ENCODE measurements at regions not wholly inside any gene's neighbourhood (a gene's known extent, or its start where the extent isn't known, plus 50 kb on each side); places are given as distances from the start of the nearest gene placed in this dataset.
"Not testable (repeated sequence)": the region's sequence is repeated elsewhere in the genome, so short reads cannot be mapped to it uniquely, and the experiment has no call there.

DNA sequence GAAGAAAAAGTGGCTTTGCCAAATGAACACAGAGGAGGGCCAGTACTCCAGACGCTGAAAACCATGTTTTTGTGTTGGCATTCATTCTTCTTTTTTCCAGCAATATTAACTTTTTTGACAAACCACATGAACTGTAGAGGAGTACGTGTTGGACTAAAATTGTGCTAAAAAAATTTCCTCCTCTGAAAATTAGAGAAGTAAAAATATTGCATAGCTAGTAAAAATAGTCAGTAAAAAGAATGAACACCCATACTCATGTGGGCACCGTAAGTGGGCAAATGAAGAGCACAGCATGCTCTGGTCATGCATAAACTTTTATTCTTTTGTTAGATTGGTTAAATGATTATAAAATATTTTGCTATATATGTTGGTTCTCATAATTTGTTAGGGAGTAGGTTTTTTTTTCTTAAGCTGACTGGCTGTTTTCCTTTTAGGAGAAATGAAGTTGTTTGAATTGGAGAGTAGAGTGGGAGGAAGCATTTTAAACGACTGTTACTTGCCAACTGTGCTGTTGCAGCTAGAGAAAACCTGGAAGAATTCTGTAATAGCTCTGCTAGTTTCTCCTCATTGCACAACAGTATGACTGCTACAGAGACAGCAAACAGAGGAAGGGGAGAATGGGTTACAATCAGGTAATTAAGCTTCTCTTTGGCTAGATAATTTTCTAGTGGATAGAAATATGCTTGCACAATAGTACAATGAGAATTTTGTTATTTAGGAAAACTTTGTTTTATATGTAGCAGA is 222.4 kb downstream of the KCTD12 start:
- Histone ChIP-seq H3K4me3 (no peak overlapping the region), H3K4me1 (no peaks in the 10 kb centered on the region), H3K9me3 (no peaks in the 10 kb centered on the region), H3K27me3 (no peaks in the 10 kb centered on the region), H3K36me3 (no peaks in the 10 kb centered on the region), H3K27ac (no peak overlapping the region)
- TF ChIP-seq POLR2A (IDR thresholded peaks at IDR 0.05) = no peak
- TF ChIP-seq, protein P1, sequence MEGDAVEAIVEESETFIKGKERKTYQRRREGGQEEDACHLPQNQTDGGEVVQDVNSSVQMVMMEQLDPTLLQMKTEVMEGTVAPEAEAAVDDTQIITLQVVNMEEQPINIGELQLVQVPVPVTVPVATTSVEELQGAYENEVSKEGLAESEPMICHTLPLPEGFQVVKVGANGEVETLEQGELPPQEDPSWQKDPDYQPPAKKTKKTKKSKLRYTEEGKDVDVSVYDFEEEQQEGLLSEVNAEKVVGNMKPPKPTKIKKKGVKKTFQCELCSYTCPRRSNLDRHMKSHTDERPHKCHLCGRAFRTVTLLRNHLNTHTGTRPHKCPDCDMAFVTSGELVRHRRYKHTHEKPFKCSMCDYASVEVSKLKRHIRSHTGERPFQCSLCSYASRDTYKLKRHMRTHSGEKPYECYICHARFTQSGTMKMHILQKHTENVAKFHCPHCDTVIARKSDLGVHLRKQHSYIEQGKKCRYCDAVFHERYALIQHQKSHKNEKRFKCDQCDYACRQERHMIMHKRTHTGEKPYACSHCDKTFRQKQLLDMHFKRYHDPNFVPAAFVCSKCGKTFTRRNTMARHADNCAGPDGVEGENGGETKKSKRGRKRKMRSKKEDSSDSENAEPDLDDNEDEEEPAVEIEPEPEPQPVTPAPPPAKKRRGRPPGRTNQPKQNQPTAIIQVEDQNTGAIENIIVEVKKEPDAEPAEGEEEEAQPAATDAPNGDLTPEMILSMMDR (IDR thresholded peaks at IDR 0.05) = no peak
- no peak for TF ChIP-seq POLR2AphosphoS5 (IDR thresholded peaks at IDR 0.05; ENCODE audit: insufficient read depth in 1 of 2, low read depth in 1 of 2)
- DNase-seq (ENCODE audit: extremely low spot score in 2 of 2) = no peak
- intact Hi-C loops (cut with DNase I) = no loop called here

DNA sequence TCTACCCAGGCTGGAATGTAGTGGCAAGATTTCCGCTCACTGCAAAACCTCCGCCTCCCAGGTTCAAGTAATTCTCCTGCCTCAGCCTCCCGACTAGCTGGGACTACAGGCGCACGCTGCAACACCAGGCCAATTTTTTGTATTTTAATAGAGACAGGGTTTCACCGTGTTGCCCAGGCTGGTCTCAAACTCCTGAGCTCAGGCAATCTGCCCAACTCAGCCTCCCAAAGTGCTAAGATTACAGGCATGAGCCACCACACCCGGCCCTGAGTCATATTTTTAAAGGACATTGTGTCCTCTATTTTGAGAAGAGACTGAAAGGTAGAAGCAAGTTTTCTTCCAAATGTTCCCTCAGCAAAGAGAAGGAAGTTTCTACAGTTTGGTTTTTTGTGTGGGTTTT is 227.1 kb downstream of the KCTD12 start:
- H3K27me3 ChIP-seq; H3K9me3 ChIP-seq; H3K36me3 ChIP-seq; DNase-seq (ENCODE audit: extremely low spot score in 2 of 2); H3K4me1 ChIP-seq; H3K27ac ChIP-seq; intact Hi-C loops (cut with DNase I); H3K4me3 ChIP-seq: not testable (repeated sequence)

DNA sequence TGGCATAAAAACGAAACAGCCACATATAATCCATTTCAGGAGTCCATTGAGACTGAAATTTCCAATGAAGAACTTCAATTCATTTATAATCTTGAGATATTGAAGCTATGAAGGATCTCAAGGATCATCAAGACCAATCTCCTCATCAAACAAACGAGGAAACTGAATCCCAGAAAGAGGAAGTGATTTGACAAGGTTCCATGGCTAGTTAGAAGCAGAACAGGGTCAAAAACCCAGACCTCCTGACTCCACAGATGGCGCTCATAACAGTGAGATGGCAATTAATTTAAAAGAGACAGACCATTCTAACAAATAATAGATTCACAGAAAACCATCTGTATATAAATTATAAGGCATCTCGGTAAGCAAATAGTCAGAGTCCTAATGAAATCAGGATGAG is 229.7 kb downstream of the KCTD12 start:
- Histone ChIP-seq H3K4me3 (no peak overlapping the region), H3K9me3 (no peaks in the 10 kb centered on the region), H3K36me3 (no peaks in the 10 kb centered on the region), H3K27me3 (no peaks in the 10 kb centered on the region), H3K27ac (no peak overlapping the region), H3K4me1 (no peaks in the 10 kb centered on the region)
- DNase-seq (ENCODE audit: extremely low spot score in 2 of 2) = no peak
- TF ChIP-seq, protein P1 (IDR thresholded peaks at IDR 0.05) = no peak
- no peak for TF ChIP-seq POLR2AphosphoS5 (IDR thresholded peaks at IDR 0.05; ENCODE audit: insufficient read depth in 1 of 2, low read depth in 1 of 2)
- TF ChIP-seq POLR2A (IDR thresholded peaks at IDR 0.05) = no peak
- intact Hi-C loops (cut with DNase I) = no loop called here

DNA sequence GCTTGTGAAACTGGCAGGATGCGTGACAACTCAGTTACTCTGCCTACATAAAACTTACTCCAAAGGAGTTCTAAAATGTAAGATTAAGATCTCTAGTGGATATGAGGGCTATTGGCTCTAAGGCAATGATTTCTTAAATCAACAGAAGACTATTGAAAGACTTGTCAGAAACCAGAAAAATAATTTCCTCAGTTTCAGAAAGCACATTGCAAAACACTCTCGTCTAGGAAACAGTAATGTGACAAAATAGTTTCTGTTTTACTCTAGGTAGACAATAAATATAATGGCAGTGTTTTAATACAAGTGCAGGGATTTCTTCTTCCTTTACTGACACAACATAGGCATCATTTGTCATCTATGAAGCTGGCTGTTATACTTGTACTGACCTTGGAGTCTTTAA is 230.1 kb downstream of the KCTD12 start:
- no peak overlapping the region for H3K4me3 ChIP-seq
- no peak for TF ChIP-seq POLR2A (IDR thresholded peaks at IDR 0.05)
- intact Hi-C loops (cut with DNase I) = no loop called here
- no peaks in the 10 kb centered on the region for H3K9me3 ChIP-seq
- H3K27ac ChIP-seq = no peak overlapping the region
- H3K36me3 ChIP-seq = no peaks in the 10 kb centered on the region
- H3K27me3 ChIP-seq = no peaks in the 10 kb centered on the region
- DNase-seq (ENCODE audit: extremely low spot score in 2 of 2) = no peak
- H3K4me1 ChIP-seq = no peaks in the 10 kb centered on the region

DNA sequence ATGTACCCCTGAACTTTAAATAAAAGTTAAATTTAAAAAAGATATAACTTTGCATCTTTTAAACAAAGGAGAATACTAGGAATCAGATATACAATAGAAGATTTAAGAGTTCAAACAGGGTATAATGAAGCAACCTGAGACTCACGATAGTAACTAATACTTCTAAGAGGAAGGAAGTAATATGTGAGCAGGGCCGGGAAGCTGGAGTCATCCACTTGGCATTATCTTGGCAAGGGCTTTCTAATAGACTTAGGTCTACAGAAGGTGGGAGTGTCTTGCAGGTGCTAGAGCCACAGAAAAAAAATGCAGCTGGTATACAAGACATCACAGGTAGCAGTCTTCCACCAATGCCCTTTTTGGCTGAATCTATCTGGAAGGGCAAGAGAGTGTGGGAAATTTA is 231.9 kb downstream of the KCTD12 start:
- intact Hi-C loops (cut with DNase I) = no loop called here
- no peak for TF ChIP-seq POLR2AphosphoS5 (IDR thresholded peaks at IDR 0.05; ENCODE audit: insufficient read depth in 1 of 2, low read depth in 1 of 2)
- TF ChIP-seq POLR2A (IDR thresholded peaks at IDR 0.05) = no peak
- TF ChIP-seq, protein P1 (IDR thresholded peaks at IDR 0.05) = no peak
- H3K36me3 ChIP-seq = no peaks in the 10 kb centered on the region
- no peaks in the 10 kb centered on the region for H3K9me3 ChIP-seq
- no peaks in the 10 kb centered on the region for H3K27me3 ChIP-seq
- no peaks in the 10 kb centered on the region for H3K4me1 ChIP-seq
- no peak overlapping the region for H3K4me3 ChIP-seq
- H3K27ac ChIP-seq = no peak overlapping the region
- DNase-seq (ENCODE audit: extremely low spot score in 2 of 2) = no peak

DNA sequence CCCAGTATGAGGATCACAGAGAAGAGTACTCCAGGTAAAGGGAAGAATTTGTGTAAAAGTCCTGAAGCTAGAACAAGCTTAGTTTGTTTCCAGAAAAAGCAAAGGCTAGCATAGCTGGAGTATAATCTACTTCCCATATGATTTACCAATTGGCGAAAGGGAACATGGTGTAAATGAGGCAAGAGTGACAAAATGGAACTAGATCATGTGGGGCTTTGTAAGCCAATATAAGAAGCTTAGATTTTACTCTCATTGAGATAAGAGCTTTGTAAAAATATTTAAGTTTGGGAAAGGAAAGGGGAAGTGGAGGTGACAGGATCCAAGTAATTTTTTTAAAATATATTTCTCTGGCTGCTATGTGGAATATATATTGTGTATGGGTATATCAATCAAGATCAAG is 234.9 kb downstream of the KCTD12 start:
- no peaks in the 10 kb centered on the region for H3K4me1 ChIP-seq
- TF ChIP-seq, protein P1 (IDR thresholded peaks at IDR 0.05) = no peak
- TF ChIP-seq POLR2A (IDR thresholded peaks at IDR 0.05) (no peak), POLR2AphosphoS5 (IDR thresholded peaks at IDR 0.05; ENCODE audit: insufficient read depth in 1 of 2, low read depth in 1 of 2) (no peak)
- intact Hi-C loops (cut with DNase I) = no loop called here
- H3K36me3 ChIP-seq = no peaks in the 10 kb centered on the region
- no peaks in the 10 kb centered on the region for H3K9me3 ChIP-seq
- H3K4me3 ChIP-seq = no peak overlapping the region
- no peak overlapping the region for H3K27ac ChIP-seq
- no peak for DNase-seq (ENCODE audit: extremely low spot score in 2 of 2)
- no peaks in the 10 kb centered on the region for H3K27me3 ChIP-seq
